Sigmoid colon (tissue), 4 donors: ENCODE measurements at regions not wholly inside any gene's neighbourhood (a gene's known extent, or its start where the extent isn't known, plus 50 kb on each side); places are given as distances from the start of the nearest gene placed in this dataset.

Experiments used
- EP300 ChIP-seq, 4 donors: sonication (generic); formaldehyde crosslinking; IDR thresholded peaks; one replicate each; pipeline ENCODE4 v1.6.1; 2017; ENCODE audit warnings: antibody characterized with exemption in 4 of 4
- POLR2A ChIP-seq, 2 donors: fragments of 450-650 bp; IDR thresholded peaks; one replicate each; pipeline ENCODE4 v1.6.1; 2016; ENCODE audit warnings: antibody characterized with exemption in 2 of 2, mild to moderate bottlenecking in 2 of 2, moderate library complexity in 2 of 2
- POLR2AphosphoS5 ChIP-seq, 4 donors: sonication (generic); formaldehyde crosslinking; IDR thresholded peaks; one replicate each; pipeline ENCODE4 v1.6.1; 2017; ENCODE audit warnings: antibody characterized with exemption in 4 of 4
- TF ChIP-seq, protein P1 (sequence below), 4 experiments: fragments of 450-650 bp in 3 of 4; fragments of 200-600 bp in 1 of 4; IDR thresholded peaks; one replicate each; pipeline ENCODE4 v1.5.1; 2016 to 2019; ENCODE audit warnings: antibody characterized with exemption in 4 of 4, mild to moderate bottlenecking in 3 of 4, moderate library complexity in 2 of 4

DNA sequence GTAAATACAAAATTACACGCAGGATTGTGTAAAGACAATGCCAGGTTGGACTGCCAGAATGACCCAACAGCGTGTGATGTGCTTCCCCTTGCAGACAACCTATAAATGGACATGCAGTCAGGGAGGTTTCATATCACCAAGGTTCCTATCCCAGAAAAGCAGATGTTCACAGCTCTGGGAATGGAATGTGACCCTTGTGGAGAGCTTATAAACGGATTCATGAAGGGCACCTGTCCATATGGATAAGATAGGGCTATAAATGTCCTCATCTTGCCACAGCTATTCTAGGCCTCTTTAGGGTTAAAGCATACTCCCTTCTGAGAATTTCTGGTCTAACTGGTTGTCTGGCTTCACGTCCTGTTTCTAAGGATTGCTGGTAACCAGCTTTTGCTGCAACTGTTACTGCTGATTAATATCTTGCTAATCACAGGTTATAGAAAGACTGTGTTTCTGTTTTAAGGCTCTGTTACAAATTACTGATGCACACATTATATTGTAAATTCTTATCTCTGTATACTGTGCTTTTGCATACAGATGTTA, 285.4 kb upstream of the HSFY2 start:
- TF ChIP-seq POLR2A (IDR thresholded peaks at IDR 0.05) (no peak), POLR2AphosphoS5 (IDR thresholded peaks at IDR 0.05) (no peak), EP300 (IDR thresholded peaks at IDR 0.05) (no peak)
- TF ChIP-seq, protein P1, sequence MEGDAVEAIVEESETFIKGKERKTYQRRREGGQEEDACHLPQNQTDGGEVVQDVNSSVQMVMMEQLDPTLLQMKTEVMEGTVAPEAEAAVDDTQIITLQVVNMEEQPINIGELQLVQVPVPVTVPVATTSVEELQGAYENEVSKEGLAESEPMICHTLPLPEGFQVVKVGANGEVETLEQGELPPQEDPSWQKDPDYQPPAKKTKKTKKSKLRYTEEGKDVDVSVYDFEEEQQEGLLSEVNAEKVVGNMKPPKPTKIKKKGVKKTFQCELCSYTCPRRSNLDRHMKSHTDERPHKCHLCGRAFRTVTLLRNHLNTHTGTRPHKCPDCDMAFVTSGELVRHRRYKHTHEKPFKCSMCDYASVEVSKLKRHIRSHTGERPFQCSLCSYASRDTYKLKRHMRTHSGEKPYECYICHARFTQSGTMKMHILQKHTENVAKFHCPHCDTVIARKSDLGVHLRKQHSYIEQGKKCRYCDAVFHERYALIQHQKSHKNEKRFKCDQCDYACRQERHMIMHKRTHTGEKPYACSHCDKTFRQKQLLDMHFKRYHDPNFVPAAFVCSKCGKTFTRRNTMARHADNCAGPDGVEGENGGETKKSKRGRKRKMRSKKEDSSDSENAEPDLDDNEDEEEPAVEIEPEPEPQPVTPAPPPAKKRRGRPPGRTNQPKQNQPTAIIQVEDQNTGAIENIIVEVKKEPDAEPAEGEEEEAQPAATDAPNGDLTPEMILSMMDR (IDR thresholded peaks at IDR 0.05): no peak
